Fibroblast of mammary gland (primary cell): ENCODE measurements at regions not wholly inside any gene's neighbourhood (a gene's known extent, or its start where the extent isn't known, plus 50 kb on each side); places are given as distances from the start of the nearest gene placed in this dataset.

Experiments
- DNase-seq: peaks from one replicate; pipeline ENCODE4 v3.0.0-alpha.2; 2010; ENCODE audit warnings: low read depth
- H3K4me3 ChIP-seq: 2 replicates; pipeline ENCODE4 v1.5.1; 2011; ENCODE audit warnings: low read depth, mild to moderate bottlenecking, low read length, moderate library complexity; ENCODE audit not compliant: control insufficient read depth
- TF ChIP-seq, protein P1 (sequence below): conservative IDR thresholded peaks from 2 replicates; pipeline ENCODE4 v1.5.1; 2011; ENCODE audit warnings: low read depth, low read length, inconsistent platforms; ENCODE audit not compliant: control insufficient read depth, insufficient read depth

DNA sequence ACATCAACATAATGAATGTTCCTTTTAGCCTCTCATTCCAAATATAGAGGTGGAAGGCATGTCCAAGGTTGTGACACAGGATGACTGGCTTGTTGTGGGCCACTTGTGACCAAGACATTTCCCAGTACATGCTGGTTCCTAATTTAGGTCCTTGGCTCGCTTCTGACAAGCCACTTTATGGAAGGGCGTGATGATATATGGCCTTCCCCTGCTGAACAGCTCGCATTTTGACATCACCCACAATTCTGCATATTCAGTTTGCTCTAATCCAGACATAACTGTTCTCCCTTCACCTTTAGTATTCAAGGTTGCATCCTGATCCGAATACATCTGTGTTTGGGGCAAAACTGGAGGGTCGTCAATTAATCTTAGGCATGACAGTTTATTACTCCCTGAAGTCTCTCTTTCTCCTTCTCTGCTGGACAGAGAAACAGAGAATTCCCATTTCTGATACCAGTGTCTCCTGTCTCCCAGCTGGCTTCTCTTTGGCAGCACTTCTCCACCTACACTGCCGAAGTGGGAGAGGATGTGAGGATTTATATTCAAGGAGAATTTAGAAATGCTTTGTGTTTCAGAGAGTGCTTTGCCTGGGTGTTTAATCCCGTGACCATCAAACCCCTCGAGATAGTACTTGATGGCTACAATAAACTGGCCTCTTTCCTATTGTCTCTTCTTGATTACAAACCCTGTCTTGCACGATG is 815.5 kb upstream of the RBFOX1 start:
- TF ChIP-seq, protein P1, sequence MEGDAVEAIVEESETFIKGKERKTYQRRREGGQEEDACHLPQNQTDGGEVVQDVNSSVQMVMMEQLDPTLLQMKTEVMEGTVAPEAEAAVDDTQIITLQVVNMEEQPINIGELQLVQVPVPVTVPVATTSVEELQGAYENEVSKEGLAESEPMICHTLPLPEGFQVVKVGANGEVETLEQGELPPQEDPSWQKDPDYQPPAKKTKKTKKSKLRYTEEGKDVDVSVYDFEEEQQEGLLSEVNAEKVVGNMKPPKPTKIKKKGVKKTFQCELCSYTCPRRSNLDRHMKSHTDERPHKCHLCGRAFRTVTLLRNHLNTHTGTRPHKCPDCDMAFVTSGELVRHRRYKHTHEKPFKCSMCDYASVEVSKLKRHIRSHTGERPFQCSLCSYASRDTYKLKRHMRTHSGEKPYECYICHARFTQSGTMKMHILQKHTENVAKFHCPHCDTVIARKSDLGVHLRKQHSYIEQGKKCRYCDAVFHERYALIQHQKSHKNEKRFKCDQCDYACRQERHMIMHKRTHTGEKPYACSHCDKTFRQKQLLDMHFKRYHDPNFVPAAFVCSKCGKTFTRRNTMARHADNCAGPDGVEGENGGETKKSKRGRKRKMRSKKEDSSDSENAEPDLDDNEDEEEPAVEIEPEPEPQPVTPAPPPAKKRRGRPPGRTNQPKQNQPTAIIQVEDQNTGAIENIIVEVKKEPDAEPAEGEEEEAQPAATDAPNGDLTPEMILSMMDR: no peak
- no peak for DNase-seq
- no peak overlapping the region for H3K4me3 ChIP-seq

DNA sequence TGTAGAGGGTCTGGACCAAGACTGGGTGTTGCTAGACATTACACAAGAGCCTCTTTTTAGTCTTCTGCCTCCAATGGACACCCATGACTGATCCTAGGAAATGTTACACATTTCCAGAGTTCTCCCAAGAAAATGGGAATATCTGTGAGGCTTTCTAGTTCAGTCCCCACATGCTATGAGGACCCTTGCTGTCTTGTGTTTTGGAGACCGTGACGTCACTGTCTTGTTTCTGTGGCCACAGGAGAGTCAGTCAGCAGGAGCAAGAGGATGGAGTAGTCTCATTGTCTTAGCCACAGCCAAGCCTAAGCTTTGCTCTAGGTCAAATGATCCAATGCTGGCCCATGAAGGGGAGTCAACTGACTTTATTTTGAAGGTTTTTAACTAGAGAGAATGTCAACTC is 820.1 kb upstream of the RBFOX1 start:
- DNase-seq: no peak
- TF ChIP-seq, protein P1: no peak
- H3K4me3 ChIP-seq: no peak overlapping the region

DNA sequence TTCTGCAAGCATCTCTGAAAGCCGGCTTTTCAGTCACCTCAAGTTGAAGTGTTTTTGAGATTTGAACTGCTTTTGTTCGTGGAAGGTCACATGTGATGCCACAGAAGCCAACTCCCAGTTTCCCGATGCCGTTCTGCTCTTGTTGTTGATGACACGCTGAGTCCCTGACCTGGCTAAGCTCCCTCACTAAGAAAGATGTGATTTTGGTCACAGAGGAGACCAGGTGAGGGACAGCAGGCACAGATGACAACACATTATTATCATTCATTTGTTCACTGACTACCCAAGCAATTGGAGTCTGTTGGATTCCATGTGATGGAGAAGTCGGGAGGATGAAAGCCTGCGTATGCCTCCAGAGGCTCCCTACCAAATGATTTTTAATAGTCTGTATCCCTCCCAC is 822.4 kb upstream of the RBFOX1 start:
- no peak overlapping the region for H3K4me3 ChIP-seq
- no peak for DNase-seq
- TF ChIP-seq, protein P1: no peak

DNA sequence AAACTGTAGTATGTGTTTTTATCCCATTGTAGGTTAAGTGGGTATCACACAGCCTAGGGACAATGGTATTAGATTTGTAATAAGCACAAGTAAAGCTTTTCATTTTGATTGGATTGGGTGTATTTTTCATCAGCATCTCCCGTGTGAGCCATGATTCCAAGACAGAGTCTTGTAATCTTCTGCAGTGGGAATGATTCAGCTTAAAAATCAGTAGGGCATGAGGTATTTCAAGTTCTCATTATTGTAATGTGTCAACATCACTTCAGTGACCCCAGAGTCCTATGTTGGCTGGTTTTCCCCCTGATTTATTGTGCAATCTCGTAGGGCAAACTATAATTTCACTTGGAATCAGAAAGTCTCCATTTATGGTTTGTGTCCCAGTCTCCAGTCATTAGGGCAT is 833.2 kb upstream of the RBFOX1 start:
- no peak for DNase-seq
- H3K4me3 ChIP-seq: no peak overlapping the region
- TF ChIP-seq, protein P1: no peak

DNA sequence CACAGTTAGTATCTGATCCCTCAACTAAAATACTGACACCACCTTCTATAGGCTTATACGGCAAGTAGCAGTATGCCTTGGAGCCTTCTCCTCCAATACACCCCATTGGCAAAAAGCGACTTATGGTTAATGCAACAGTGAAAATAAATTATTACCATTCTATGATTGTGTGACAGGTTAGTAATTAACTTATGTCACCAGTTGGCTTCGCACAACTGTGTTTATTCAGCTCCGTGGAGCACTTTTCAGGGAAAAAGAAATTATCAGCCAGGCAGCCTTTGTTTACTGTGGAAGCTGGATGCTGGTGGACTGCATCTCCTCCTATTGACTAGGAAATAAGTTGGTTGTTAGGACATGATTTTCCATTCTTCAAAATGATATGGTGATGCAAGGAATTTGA is 833.8 kb upstream of the RBFOX1 start:
- H3K4me3 ChIP-seq: no peak overlapping the region
- TF ChIP-seq, protein P1: no peak
- no peak for DNase-seq

DNA sequence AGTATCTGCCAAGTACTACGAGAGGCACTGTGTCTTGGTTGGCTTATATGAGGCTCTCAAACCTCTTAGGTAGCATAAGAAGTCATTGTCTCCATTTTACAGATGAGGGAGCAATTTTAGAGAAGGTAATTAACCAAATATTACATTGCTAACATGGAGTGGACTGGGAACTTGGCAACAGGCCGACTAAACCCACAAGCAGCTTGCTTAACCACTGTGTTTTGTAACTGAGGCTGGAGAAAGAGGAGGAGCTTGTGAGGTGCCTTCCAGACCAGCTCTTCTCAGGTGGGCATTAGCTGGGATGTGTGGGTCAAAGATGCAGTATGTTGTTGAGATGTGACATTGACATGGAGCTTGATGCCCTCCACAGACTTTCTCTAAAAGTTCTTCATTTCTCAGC is 835.6 kb upstream of the RBFOX1 start:
- no peak for DNase-seq
- TF ChIP-seq, protein P1: no peak

DNA sequence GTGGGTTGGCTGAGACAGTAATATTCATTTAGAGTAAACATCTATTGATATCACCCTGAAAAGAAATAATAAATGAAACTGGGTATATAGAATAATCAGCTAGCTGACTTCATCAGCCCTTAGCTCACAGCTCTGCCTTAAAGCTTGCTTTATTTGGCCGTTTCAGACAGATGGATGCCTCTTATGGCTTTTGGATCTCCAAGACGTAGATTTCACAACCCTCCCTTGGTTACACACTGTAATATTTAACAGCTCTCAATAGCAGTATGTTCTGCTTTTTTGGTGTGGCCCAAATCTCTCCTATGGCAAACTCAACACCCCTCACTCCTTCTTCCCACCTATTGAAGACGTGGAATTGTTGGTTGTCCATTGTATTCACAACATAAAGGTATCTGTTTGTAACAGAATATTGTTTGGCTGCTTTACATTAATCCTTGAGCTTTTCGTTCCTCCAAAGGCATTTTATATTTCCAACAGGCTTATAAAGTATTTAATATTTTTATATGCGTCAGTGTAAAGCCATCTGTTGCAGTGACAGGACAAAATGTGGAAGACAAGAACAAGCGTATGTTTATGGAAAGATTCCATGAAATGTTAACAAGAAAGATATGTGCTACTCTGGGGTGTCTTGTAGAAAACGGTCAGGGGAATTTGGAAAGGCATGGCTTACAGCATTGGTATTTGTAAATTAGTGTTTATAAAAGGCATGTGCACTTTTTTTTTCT is 837.0 kb upstream of the RBFOX1 start:
- TF ChIP-seq, protein P1: no peak
- H3K4me3 ChIP-seq: no peak overlapping the region
- no peak for DNase-seq

More for the DNA sequence above, 835.6 kb upstream of the RBFOX1 start:
- no peak overlapping the region for H3K4me3 ChIP-seq
